ENCODE measurements at regions not wholly inside any gene's neighbourhood (a gene's known extent, or its start where the extent isn't known, plus 50 kb on each side); places are given as distances from the start of the nearest gene placed in this dataset.

GRCh38 chr22:19574247-19574646 lies 50.0 kb upstream of the CLDN5 start:
- H3K27me3 ChIP-seq (replicated peaks; ENCODE audit: control insufficient read depth, insufficient read depth, low read length, poor library complexity, severe bottlenecking) = no peaks in the 10 kb centered on the region
- peaks cover 8% of the 10 kb centered on the region for H3K4me1 ChIP-seq (ENCODE audit: control insufficient read depth, insufficient read depth, low read length, poor library complexity, severe bottlenecking)
- no peak for DNase-seq
- H3K9me3 ChIP-seq (ENCODE audit: control insufficient read depth, low read length) = no peaks in the 10 kb centered on the region
- H3K4me3 ChIP-seq (ENCODE audit: insufficient read depth, low read depth, low read length, poor library complexity, severe bottlenecking) = no peak overlapping the region
- no peaks in the 10 kb centered on the region for H3K36me3 ChIP-seq (ENCODE audit: control insufficient read depth, insufficient read depth, low read length)
- H3K27ac ChIP-seq (ENCODE audit: insufficient read depth, low read length, poor library complexity, severe bottlenecking) = no peak overlapping the region

- Histone ChIP-seq H3K36me3 (ENCODE audit: control insufficient read depth, insufficient read depth, low read length) (no peaks in the 10 kb centered on the region), H3K27ac (ENCODE audit: insufficient read depth, low read length, poor library complexity, severe bottlenecking) (peak overlapping the region; percentile 17), H3K4me3 (ENCODE audit: insufficient read depth, low read depth, low read length, poor library complexity, severe bottlenecking) (no peak overlapping the region), H3K4me1 (ENCODE audit: control insufficient read depth, insufficient read depth, low read length, poor library complexity, severe bottlenecking) (peaks cover 12% of the 10 kb centered on the region), H3K9me3 (ENCODE audit: control insufficient read depth, low read length) (no peaks in the 10 kb centered on the region), H3K27me3 (replicated peaks; ENCODE audit: control insufficient read depth, insufficient read depth, low read length, poor library complexity, severe bottlenecking) (no peaks in the 10 kb centered on the region)
- DNase-seq = no peak
Measured at GRCh38 chr22:19576460-19577421, 52.5 kb upstream of the CLDN5 start.

- Histone ChIP-seq H3K36me3 (ENCODE audit: control insufficient read depth, insufficient read depth, low read length) (no peaks in the 10 kb centered on the region), H3K27ac (ENCODE audit: insufficient read depth, low read length, poor library complexity, severe bottlenecking) (peak overlapping the region; percentile 17)
Measured at GRCh38 chr22:19577422-19577966, 53.3 kb upstream of the CLDN5 start.

GRCh38 chr22:19578180-19579004 lies 54.2 kb upstream of the CLDN5 start:
- peaks cover 12% of the 10 kb centered on the region for H3K4me1 ChIP-seq (ENCODE audit: control insufficient read depth, insufficient read depth, low read length, poor library complexity, severe bottlenecking)
- H3K4me3 ChIP-seq (ENCODE audit: insufficient read depth, low read depth, low read length, poor library complexity, severe bottlenecking) = no peak overlapping the region
- no peaks in the 10 kb centered on the region for H3K36me3 ChIP-seq (ENCODE audit: control insufficient read depth, insufficient read depth, low read length)
- DNase-seq = no peak
- no peak overlapping the region for H3K27ac ChIP-seq (ENCODE audit: insufficient read depth, low read length, poor library complexity, severe bottlenecking)
- H3K9me3 ChIP-seq (ENCODE audit: control insufficient read depth, low read length) = no peaks in the 10 kb centered on the region
- H3K27me3 ChIP-seq (replicated peaks; ENCODE audit: control insufficient read depth, insufficient read depth, low read length, poor library complexity, severe bottlenecking) = no peaks in the 10 kb centered on the region

More at GRCh38 chr22:19577422-19577966, 53.3 kb upstream of the CLDN5 start:
- no peak for DNase-seq
- no peak overlapping the region for H3K4me3 ChIP-seq (ENCODE audit: insufficient read depth, low read depth, low read length, poor library complexity, severe bottlenecking)
- peaks cover 12% of the 10 kb centered on the region for H3K4me1 ChIP-seq (ENCODE audit: control insufficient read depth, insufficient read depth, low read length, poor library complexity, severe bottlenecking)
- H3K9me3 ChIP-seq (ENCODE audit: control insufficient read depth, low read length) = no peaks in the 10 kb centered on the region
- no peaks in the 10 kb centered on the region for H3K27me3 ChIP-seq (replicated peaks; ENCODE audit: control insufficient read depth, insufficient read depth, low read length, poor library complexity, severe bottlenecking)

- Histone ChIP-seq H3K4me1 (ENCODE audit: control insufficient read depth, insufficient read depth, low read length, poor library complexity, severe bottlenecking) (peaks cover 12% of the 10 kb centered on the region), H3K36me3 (ENCODE audit: control insufficient read depth, insufficient read depth, low read length) (no peaks in the 10 kb centered on the region), H3K4me3 (ENCODE audit: insufficient read depth, low read depth, low read length, poor library complexity, severe bottlenecking) (no peak overlapping the region), H3K27ac (ENCODE audit: insufficient read depth, low read length, poor library complexity, severe bottlenecking) (peak overlapping the region; percentile 23), H3K27me3 (replicated peaks; ENCODE audit: control insufficient read depth, insufficient read depth, low read length, poor library complexity, severe bottlenecking) (no peaks in the 10 kb centered on the region), H3K9me3 (ENCODE audit: control insufficient read depth, low read length) (no peaks in the 10 kb centered on the region)
- no peak for DNase-seq
Measured at GRCh38 chr22:19579115-19579811, 55.1 kb upstream of the CLDN5 start.

GRCh38 chr22:19579880-19580279 lies 55.7 kb upstream of the CLDN5 start:
- no peaks in the 10 kb centered on the region for H3K27me3 ChIP-seq (replicated peaks; ENCODE audit: control insufficient read depth, insufficient read depth, low read length, poor library complexity, severe bottlenecking)
- H3K9me3 ChIP-seq (ENCODE audit: control insufficient read depth, low read length) = no peaks in the 10 kb centered on the region
- H3K4me1 ChIP-seq (ENCODE audit: control insufficient read depth, insufficient read depth, low read length, poor library complexity, severe bottlenecking) = peaks cover 12% of the 10 kb centered on the region
- no peak overlapping the region for H3K4me3 ChIP-seq (ENCODE audit: insufficient read depth, low read depth, low read length, poor library complexity, severe bottlenecking)
- H3K27ac ChIP-seq (ENCODE audit: insufficient read depth, low read length, poor library complexity, severe bottlenecking) = peak overlapping the region; percentile 23
- no peak for DNase-seq
- H3K36me3 ChIP-seq (ENCODE audit: control insufficient read depth, insufficient read depth, low read length) = no peaks in the 10 kb centered on the region

GRCh38 chr22:19580291-19580890 lies 56.2 kb upstream of the CLDN5 start:
- H3K27ac ChIP-seq (ENCODE audit: insufficient read depth, low read length, poor library complexity, severe bottlenecking) = no peak overlapping the region

GRCh38 chr22:19582033-19582693 lies 58.0 kb upstream of the CLDN5 start:
- no peak overlapping the region for H3K4me3 ChIP-seq (ENCODE audit: insufficient read depth, low read depth, low read length, poor library complexity, severe bottlenecking)
- DNase-seq = no peak
- H3K4me1 ChIP-seq (ENCODE audit: control insufficient read depth, insufficient read depth, low read length, poor library complexity, severe bottlenecking) = peaks cover 5% of the 10 kb centered on the region
- H3K9me3 ChIP-seq (ENCODE audit: control insufficient read depth, low read length) = no peaks in the 10 kb centered on the region
- H3K36me3 ChIP-seq (ENCODE audit: control insufficient read depth, insufficient read depth, low read length) = no peaks in the 10 kb centered on the region
- H3K27ac ChIP-seq (ENCODE audit: insufficient read depth, low read length, poor library complexity, severe bottlenecking) = no peak overlapping the region
- H3K27me3 ChIP-seq (replicated peaks; ENCODE audit: control insufficient read depth, insufficient read depth, low read length, poor library complexity, severe bottlenecking) = no peaks in the 10 kb centered on the region

More at GRCh38 chr22:19580291-19580890, 56.2 kb upstream of the CLDN5 start:
- Histone ChIP-seq H3K27me3 (replicated peaks; ENCODE audit: control insufficient read depth, insufficient read depth, low read length, poor library complexity, severe bottlenecking) (no peaks in the 10 kb centered on the region), H3K4me1 (ENCODE audit: control insufficient read depth, insufficient read depth, low read length, poor library complexity, severe bottlenecking) (peaks cover 12% of the 10 kb centered on the region), H3K9me3 (ENCODE audit: control insufficient read depth, low read length) (no peaks in the 10 kb centered on the region), H3K36me3 (ENCODE audit: control insufficient read depth, insufficient read depth, low read length) (no peaks in the 10 kb centered on the region), H3K4me3 (ENCODE audit: insufficient read depth, low read depth, low read length, poor library complexity, severe bottlenecking) (no peak overlapping the region)
- DNase-seq = no peak
